ENCODE measurements at regions not wholly inside any gene's neighbourhood (a gene's known extent, or its start where the extent isn't known, plus 50 kb on each side); places are given as distances from the start of the nearest gene placed in this dataset.

- no peak for DNase-seq
Measured at GRCh38 chr4:171142045-171142444, 671.2 kb upstream of the GALNTL6 start.

GRCh38 chr4:171130256-171130801 lies 682.9 kb upstream of the GALNTL6 start:
- no peak for DNase-seq

DNA sequence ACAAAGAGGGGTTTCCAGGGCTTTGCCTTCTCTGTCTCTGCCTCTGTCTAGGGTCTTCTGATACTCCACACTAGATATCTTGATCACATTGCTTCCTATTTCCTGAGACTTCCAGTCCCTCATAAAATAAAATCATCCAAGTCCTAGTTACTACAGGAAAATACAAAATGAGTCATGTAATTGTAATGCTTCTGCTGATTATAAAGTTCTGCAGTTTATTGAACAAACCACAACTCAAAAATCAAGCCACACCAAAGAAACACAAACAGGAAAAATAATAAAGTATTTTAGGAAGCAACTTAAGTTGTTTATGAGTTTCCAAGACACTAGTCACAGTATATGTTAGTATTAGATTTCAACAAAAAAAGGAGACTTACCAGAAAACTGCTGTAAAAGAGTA lies 695.1 kb upstream of the GALNTL6 start:
- no peak for DNase-seq

DNA sequence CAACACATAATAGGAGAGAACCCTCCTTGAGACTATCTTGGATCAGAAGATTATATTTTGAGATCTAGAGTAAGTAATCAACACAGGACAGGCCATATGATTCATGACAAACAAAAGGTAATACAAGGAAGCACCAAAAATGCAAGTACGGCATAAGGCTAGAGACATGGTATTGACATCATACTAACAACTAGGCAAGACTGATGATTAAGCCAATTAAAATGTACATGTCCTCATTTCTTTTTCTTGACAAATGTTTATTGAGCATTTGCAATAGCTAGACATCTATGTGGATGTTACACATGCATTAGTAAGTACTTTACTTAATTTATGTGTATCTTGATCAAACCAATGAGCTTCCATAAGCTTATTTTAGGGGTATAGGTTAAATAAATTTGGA lies 695.7 kb upstream of the GALNTL6 start:
- no peak for DNase-seq

DNA sequence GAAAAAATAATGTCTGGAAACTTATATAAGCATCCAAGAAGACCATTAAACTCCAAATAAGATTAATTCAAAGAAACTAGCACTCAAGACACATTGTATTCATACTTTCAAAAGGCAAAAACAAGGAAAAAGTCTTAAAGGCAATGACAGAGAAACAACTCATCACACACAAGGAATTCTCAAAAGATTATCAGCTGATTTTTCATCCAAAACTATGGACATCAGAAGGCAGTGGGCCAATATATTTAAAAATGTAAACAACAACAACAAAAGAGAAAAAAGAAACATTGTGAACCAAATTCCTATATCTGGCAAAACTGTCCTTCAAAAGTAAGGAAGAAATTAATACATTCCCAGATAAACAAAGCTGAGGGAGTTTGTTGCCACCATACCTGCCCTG lies 711.4 kb upstream of the GALNTL6 start:
- no peak for DNase-seq

- no peak for DNase-seq
Measured at GRCh38 chr4:171087089-171087488, 726.1 kb upstream of the GALNTL6 start.

DNA sequence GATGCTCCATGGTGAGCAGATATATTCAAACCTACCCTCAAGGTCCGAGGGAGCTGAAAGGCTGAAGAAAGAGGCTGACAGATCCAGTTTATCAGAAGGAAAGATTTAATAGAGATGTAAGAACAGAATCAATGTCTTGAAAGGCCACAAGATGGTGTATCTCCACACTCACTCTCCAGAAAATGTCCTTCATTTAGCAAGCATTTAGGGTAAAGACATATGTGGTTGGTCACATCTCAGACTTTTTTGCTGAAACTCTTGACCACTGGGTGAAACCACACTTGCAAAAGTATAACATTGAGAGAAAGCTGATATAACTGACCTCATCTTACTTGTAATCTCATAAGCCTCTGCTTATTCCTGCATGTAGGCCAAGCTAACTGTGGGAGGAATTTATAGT lies 745.8 kb upstream of the GALNTL6 start:
- DNase-seq: no peak

- no peak for DNase-seq
Measured at GRCh38 chr4:171049380-171049779, 763.8 kb upstream of the GALNTL6 start.

DNA sequence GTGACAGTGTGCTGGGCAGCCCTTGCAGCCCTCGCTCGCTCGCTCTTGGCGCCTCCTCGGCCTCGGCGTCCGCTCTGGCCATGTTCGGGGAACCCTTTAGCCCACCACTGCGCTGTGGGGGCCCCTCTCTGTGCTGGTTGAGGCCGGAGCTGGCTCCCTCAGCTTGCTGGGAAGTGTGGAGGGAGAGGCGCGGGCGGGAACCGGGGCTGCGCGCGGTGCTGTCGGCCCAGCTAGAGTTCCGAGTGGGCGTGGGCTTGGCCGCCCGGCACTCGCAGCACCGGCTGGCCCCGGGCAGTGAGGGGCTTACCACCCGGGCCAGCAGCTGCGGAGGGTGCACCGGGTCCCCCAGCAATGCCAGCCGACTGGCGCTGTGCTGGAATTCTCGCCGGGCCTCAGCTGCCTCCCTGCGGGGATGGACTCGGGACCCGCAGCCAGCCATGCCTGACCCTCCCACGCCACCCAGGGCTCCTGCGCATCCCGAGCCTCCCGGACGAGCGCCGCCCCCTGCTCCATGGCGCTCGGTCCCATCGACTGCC lies 770.1 kb upstream of the GALNTL6 start:
- DNase-seq: no peak

GRCh38 chr4:171035909-171036308 lies 777.3 kb upstream of the GALNTL6 start:
- DNase-seq: no peak

DNA sequence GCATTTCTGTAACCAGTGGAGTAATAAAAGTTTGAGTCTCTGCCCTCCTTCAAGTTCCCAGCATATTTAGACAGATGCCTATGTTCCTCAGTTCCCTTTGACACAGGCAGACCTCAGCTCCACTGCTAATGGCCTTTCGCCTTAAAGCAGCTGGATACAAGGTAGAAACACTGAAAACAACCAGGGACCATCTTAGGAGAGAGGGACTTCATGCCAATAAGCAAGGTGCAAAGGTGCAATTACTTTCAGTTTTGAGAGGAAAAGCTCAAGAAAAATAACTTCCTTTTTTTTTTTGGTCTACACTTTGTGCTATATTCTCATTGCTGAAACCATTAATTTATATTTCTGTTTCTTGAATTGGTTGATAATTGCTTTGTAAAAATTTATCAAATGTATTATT lies 781.9 kb upstream of the GALNTL6 start:
- DNase-seq: no peak

DNA sequence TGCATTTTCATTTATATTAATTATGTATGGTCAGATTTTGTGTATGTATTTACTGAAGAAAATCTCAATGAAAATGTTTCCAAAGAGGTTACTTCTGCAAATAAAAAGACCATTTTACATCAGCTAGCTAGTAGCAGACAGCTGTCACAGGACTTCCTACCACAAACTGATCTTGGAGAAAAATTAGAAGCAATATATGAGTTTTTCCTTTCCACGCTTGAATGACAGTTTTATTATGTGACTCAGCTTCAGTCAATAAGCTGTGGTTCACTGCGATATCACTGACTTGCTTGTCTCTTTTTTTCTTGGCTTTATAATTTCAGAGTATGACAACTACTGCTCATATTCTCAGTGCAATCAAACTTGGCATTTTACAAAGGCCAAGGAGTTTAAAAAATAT lies 787.4 kb upstream of the GALNTL6 start:
- DNase-seq: no peak

DNA sequence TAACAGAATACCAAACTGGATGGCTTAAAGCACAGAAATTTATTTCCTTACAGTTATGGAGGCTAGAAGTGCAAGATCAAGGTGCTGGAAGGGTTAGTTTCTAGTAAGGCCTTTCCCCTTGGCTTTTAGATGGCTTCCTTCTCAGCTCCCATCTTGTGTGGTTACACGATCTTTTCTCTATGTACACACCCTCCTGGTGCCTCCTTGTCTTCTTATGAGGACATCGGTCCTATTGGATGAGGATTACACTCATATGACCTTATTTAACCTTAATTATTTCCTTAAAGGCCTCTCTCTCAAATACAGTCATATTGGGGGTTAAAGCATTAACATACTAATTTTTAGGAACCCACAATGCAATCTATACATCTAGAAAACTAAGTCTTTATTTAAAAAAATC lies 787.9 kb upstream of the GALNTL6 start:
- no peak for DNase-seq

GRCh38 chr4:171024720-171025303 lies 788.4 kb upstream of the GALNTL6 start:
- no peak for DNase-seq

GRCh38 chr4:171022824-171023230 lies 790.4 kb upstream of the GALNTL6 start:
- no peak for DNase-seq

DNA sequence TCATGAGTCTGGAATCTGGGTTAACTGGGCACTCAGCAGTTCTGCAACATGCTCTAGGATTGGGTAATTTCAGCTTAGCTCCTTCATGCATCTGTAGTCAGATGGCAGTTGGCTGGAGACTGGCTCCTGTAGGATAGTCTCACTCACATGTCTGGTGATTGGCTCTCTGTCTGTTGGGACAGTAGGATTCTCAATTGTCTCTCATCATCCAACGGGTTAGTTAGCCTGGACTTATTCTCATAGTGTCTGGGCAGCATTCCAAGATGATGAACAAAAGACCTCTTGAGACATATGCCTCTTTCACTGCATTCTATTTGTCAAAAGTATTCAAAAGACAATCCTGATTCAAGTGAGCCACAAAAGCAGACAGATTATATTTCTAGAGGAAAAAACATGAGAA lies 795.6 kb upstream of the GALNTL6 start:
- DNase-seq: no peak

GRCh38 chr4:171016145-171016544 lies 797.1 kb upstream of the GALNTL6 start:
- DNase-seq: no peak

DNA sequence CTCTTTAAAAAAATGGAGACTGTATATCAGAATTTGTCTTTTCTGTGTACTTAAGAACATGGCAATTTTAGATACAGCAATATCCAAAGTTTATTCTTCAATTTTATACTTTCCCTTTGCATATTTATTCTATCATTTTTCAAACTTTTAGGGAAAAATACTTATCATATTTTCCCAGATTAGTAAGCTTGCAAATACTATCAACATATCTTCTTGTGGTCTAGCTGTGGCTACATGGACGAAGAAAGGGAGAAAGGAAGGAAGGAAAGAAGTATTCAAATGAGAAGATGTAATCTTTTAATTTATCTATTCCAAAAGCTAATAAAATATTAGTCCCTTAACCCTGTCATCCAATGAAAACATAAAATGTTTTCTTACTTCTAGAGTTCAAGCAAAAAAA lies 797.8 kb upstream of the GALNTL6 start:
- DNase-seq: no peak

- no peak for DNase-seq
Measured at GRCh38 chr4:171007618-171008390, 805.4 kb upstream of the GALNTL6 start.

DNA sequence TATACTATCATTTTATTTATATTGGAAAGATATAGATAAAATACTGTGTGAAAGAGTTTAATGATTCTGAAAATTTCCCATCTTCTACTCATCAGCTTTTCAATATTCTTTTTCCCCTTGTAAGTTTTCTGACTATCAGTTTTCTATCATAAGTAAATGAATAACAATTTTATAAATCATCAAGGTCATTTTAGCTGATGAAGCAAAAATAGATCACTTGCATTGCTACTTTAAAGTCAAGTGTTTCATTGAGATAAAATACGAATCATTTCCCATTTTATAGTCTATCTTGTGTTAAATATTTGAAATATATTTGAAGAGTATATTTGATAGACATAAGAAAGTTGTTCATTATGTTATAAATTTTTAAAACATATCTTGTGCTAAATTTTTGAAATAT lies 811.0 kb upstream of the GALNTL6 start:
- no peak for DNase-seq

- no peak for DNase-seq
Measured at GRCh38 chr4:170990989-170991589, 822.1 kb upstream of the GALNTL6 start.

DNA sequence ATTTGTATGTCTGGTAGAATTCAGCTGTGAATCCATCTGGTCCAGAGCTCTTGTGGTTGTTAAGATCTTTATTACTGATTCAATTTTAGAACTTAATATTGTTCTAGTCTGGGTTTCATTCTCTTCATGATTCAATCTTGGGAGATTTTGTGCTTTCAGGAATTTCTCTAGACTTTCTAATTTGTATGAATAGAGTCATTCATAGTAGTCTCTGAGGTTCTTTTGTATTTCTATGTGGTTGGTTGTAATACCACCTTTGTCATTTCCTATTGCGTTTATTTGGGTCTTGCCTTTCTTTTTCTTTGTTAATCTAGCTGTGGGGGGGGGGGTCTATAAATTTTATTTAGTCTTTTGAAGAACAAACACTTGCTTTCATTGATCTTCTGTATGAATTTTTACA lies 824.8 kb upstream of the GALNTL6 start:
- DNase-seq: no peak

- DNase-seq: no peak
Measured at GRCh38 chr4:170979736-170980135, 833.5 kb upstream of the GALNTL6 start.

DNA sequence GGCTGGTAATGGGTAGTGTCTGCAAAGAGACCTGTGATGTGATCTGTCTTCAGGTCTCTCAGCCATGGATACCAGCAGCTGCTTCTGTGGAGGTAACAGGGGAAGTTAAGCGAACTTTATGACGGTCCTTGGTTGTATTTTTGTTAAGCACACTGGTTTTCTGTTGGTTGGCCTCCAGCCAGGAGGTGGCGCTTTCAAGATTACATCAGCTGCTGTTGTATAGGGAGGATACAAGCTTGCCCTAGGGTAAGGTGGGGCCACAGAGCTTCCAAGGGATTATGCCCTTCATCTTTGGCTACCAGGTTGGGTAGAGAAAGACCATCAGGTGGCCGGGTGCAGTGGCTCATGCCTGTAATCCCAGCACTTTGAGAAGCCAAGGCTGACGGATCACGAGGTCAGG lies 834.2 kb upstream of the GALNTL6 start:
- no peak for DNase-seq

Measured in DMS79 treated with DMSO at 0.1 percent for 48 hours (cell line).